22Rv1 (cell line): ENCODE measurements at regions not wholly inside any gene's neighbourhood (a gene's known extent, or its start where the extent isn't known, plus 50 kb on each side); places are given as distances from the start of the nearest gene placed in this dataset.

Experiments
- ZFX ChIP-seq: fragments of 450-650 bp; IDR thresholded peaks from 2 replicates; pipeline ENCODE4 v1.6.1; 2017; ENCODE audit warnings: antibody characterized with exemption, borderline replicate concordance
- TF ChIP-seq, protein P1 (sequence below): fragments of 450-650 bp; IDR thresholded peaks from 2 replicates; pipeline ENCODE4 v1.5.1; 2017; ENCODE audit warnings: mild to moderate bottlenecking

DNA sequence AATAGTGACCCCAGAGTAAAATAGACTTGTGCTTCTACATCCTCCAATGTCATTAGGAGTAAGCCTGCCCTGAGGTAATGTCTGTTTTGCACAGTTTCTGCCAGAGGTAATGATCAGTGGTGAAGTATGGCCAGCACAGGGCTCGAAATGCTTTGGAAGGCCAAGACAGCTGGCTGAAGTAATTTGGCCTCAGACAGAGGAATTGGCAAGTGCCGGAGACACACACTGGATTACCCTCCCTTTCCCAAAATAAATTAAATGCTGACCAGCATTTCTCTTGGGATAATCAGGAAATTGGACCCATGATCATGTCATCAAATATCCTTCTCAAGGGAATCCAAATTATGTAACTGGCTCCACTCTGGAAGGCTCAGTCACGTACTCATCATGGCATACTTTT, 379.0 kb upstream of the CHST9 start:
- TF ChIP-seq, protein P1, sequence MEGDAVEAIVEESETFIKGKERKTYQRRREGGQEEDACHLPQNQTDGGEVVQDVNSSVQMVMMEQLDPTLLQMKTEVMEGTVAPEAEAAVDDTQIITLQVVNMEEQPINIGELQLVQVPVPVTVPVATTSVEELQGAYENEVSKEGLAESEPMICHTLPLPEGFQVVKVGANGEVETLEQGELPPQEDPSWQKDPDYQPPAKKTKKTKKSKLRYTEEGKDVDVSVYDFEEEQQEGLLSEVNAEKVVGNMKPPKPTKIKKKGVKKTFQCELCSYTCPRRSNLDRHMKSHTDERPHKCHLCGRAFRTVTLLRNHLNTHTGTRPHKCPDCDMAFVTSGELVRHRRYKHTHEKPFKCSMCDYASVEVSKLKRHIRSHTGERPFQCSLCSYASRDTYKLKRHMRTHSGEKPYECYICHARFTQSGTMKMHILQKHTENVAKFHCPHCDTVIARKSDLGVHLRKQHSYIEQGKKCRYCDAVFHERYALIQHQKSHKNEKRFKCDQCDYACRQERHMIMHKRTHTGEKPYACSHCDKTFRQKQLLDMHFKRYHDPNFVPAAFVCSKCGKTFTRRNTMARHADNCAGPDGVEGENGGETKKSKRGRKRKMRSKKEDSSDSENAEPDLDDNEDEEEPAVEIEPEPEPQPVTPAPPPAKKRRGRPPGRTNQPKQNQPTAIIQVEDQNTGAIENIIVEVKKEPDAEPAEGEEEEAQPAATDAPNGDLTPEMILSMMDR, result no peak
- no peak for TF ChIP-seq ZFX
